Neural crest cell (in vitro differentiated cells): ENCODE measurements at regions not wholly inside any gene's neighbourhood (a gene's known extent, or its start where the extent isn't known, plus 50 kb on each side); places are given as distances from the start of the nearest gene placed in this dataset.

Experiments
- DNase-seq: peaks from one replicate; pipeline ENCODE4 v3.0.0; 2021; ENCODE audit warnings: low read depth, mixed read lengths, low spot score
- H3K27ac Mint-ChIP-seq: one replicate; pipeline ENCODE4 v1.8.0; 2021; ENCODE audit warnings: mild to moderate bottlenecking, mixed read lengths; ENCODE audit not compliant: unreplicated experiment
- H3K27me3 Mint-ChIP-seq: 2 replicates; pipeline ENCODE4 v1.8.0; 2021; ENCODE audit warnings: low read depth, mild to moderate bottlenecking, mixed read lengths
- H3K36me3 Mint-ChIP-seq: 2 replicates; pipeline ENCODE4 v1.8.0; 2021; ENCODE audit warnings: low read depth, mild to moderate bottlenecking, mixed read lengths
- H3K4me1 Mint-ChIP-seq: 2 replicates; pipeline ENCODE4 v1.8.0; 2021; ENCODE audit warnings: mixed read lengths
- H3K4me3 Mint-ChIP-seq: one replicate; pipeline ENCODE4 v1.8.0; 2021; ENCODE audit warnings: mild to moderate bottlenecking, mixed read lengths
- H3K9me3 Mint-ChIP-seq: 2 replicates; pipeline ENCODE4 v1.8.0; 2021; ENCODE audit warnings: mixed read lengths
- CTCF ChIP-seq: fragments of 200-600 bp; sonication (generic); conservative IDR thresholded peaks from 2 replicates; pipeline ENCODE4 v1.5.0; 2021; ENCODE audit warnings: antibody characterized with exemption, mild to moderate bottlenecking

GRCh38 chr12:127063339-127064072 lies 1203.5 kb upstream of the TMEM132C start:
- no peaks in the 10 kb centered on the region for H3K36me3 Mint-ChIP-seq
- no peak overlapping the region for H3K4me3 Mint-ChIP-seq
- no peak overlapping the region for H3K27ac Mint-ChIP-seq
- TF ChIP-seq CTCF, result no peak
- DNase-seq, result no peak
- H3K4me1 Mint-ChIP-seq, result peaks cover 8% of the 10 kb centered on the region
- H3K9me3 Mint-ChIP-seq, result no peaks in the 10 kb centered on the region
- no peaks in the 10 kb centered on the region for H3K27me3 Mint-ChIP-seq

GRCh38 chr12:127064207-127064606 lies 1202.8 kb upstream of the TMEM132C start:
- H3K27me3 Mint-ChIP-seq, result no peaks in the 10 kb centered on the region
- H3K9me3 Mint-ChIP-seq, result no peaks in the 10 kb centered on the region
- TF ChIP-seq CTCF, result no peak

GRCh38 chr12:127065595-127065994 lies 1201.4 kb upstream of the TMEM132C start:
- Mint-ChIP-seq H3K27me3 (no peaks in the 10 kb centered on the region), H3K4me3 (no peak overlapping the region), H3K27ac (no peak overlapping the region), H3K4me1 (peaks cover 8% of the 10 kb centered on the region), H3K9me3 (no peaks in the 10 kb centered on the region), H3K36me3 (no peaks in the 10 kb centered on the region)
- no peak for TF ChIP-seq CTCF
- DNase-seq, result no peak

More at GRCh38 chr12:127064207-127064606, 1202.8 kb upstream of the TMEM132C start:
- Mint-ChIP-seq H3K4me3 (no peak overlapping the region), H3K27ac (no peak overlapping the region), H3K4me1 (peaks cover 8% of the 10 kb centered on the region), H3K36me3 (no peaks in the 10 kb centered on the region)
- DNase-seq, result no peak

GRCh38 chr12:127070515-127071157 lies 1196.3 kb upstream of the TMEM132C start:
- H3K36me3 Mint-ChIP-seq, result no peaks in the 10 kb centered on the region
- DNase-seq, result no peak
- H3K4me3 Mint-ChIP-seq, result no peak overlapping the region
- H3K4me1 Mint-ChIP-seq, result no peaks in the 10 kb centered on the region
- no peak overlapping the region for H3K27ac Mint-ChIP-seq
- TF ChIP-seq CTCF, result no peak
- H3K9me3 Mint-ChIP-seq, result no peaks in the 10 kb centered on the region
- no peaks in the 10 kb centered on the region for H3K27me3 Mint-ChIP-seq

GRCh38 chr12:127074161-127074560 lies 1192.8 kb upstream of the TMEM132C start:
- no peak for DNase-seq
- no peaks in the 10 kb centered on the region for H3K27me3 Mint-ChIP-seq
- H3K4me1 Mint-ChIP-seq, result no peaks in the 10 kb centered on the region
- H3K27ac Mint-ChIP-seq, result no peak overlapping the region
- H3K9me3 Mint-ChIP-seq, result no peaks in the 10 kb centered on the region
- TF ChIP-seq CTCF, result no peak
- no peak overlapping the region for H3K4me3 Mint-ChIP-seq
- no peaks in the 10 kb centered on the region for H3K36me3 Mint-ChIP-seq
